ENCODE measurements at regions not wholly inside any gene's neighbourhood (a gene's known extent, or its start where the extent isn't known, plus 50 kb on each side); places are given as distances from the start of the nearest gene placed in this dataset.

- no peak overlapping the region for H3K27ac ChIP-seq (ENCODE audit: low read length)
- ATAC-seq = no peak
- H3K4me3 ChIP-seq (ENCODE audit: low read depth in 2 of 2, low read length in 2 of 2) = no peak overlapping the region
- no peaks in the 10 kb centered on the region for H3K9me3 ChIP-seq (ENCODE audit: control insufficient read depth, insufficient read depth, low read depth, low read length)
- CTCF ChIA-PET = no interaction called here
- intact Hi-C loops (cut with micrococcal nuclease; ENCODE audit: unreplicated experiment) = no loop called here
- H3K36me3 ChIP-seq (ENCODE audit: control insufficient read depth, insufficient read depth, low read length) = no peaks in the 10 kb centered on the region
- POLR2A ChIA-PET = no interaction called here
- H3K4me1 ChIP-seq (ENCODE audit: control insufficient read depth, insufficient read depth, low read length) = no peaks in the 10 kb centered on the region
- DNase-seq (ENCODE audit: low read depth, low spot score) = no peak
- TF ChIP-seq, protein P1, sequence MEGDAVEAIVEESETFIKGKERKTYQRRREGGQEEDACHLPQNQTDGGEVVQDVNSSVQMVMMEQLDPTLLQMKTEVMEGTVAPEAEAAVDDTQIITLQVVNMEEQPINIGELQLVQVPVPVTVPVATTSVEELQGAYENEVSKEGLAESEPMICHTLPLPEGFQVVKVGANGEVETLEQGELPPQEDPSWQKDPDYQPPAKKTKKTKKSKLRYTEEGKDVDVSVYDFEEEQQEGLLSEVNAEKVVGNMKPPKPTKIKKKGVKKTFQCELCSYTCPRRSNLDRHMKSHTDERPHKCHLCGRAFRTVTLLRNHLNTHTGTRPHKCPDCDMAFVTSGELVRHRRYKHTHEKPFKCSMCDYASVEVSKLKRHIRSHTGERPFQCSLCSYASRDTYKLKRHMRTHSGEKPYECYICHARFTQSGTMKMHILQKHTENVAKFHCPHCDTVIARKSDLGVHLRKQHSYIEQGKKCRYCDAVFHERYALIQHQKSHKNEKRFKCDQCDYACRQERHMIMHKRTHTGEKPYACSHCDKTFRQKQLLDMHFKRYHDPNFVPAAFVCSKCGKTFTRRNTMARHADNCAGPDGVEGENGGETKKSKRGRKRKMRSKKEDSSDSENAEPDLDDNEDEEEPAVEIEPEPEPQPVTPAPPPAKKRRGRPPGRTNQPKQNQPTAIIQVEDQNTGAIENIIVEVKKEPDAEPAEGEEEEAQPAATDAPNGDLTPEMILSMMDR (IDR thresholded peaks at IDR 0.05) = no peak
- TF ChIP-seq POLR2AphosphoS5 (IDR thresholded peaks at IDR 0.05; ENCODE audit: low read depth, low read length) = no peak
- no TSS peak for BruUV-seq (replicated peaks)
- in situ Hi-C loops (cut with HindIII; ENCODE audit: low pct_unique_long_range_greater_than_20kb, low sequenced_read_pairs) = no loop called here
- no peaks in the 10 kb centered on the region for H3K27me3 ChIP-seq (ENCODE audit: control insufficient read depth, insufficient read depth, low read length)
Measured at GRCh38 chr22:48047722-48048500, 1285.5 kb downstream of the TBC1D22A start.

GRCh38 chr22:48045369-48045768, 1282.9 kb downstream of the TBC1D22A start:
- intact Hi-C loops (cut with micrococcal nuclease; ENCODE audit: unreplicated experiment) (no loop called here), in situ Hi-C loops (cut with HindIII; ENCODE audit: low pct_unique_long_range_greater_than_20kb, low sequenced_read_pairs) (no loop called here)
- Histone ChIP-seq H3K36me3 (ENCODE audit: control insufficient read depth, insufficient read depth, low read length) (no peaks in the 10 kb centered on the region), H3K27ac (ENCODE audit: low read length) (no peak overlapping the region), H3K4me1 (ENCODE audit: control insufficient read depth, insufficient read depth, low read length) (no peaks in the 10 kb centered on the region), H3K4me3 (ENCODE audit: low read depth in 2 of 2, low read length in 2 of 2) (no peak overlapping the region), H3K9me3 (ENCODE audit: control insufficient read depth, insufficient read depth, low read depth, low read length) (no peaks in the 10 kb centered on the region), H3K27me3 (ENCODE audit: control insufficient read depth, insufficient read depth, low read length) (no peaks in the 10 kb centered on the region)
- POLR2A ChIA-PET = no interaction called here
- CTCF ChIA-PET = no interaction called here
- no TSS peak for BruUV-seq (replicated peaks)
- TF ChIP-seq, protein P2, sequence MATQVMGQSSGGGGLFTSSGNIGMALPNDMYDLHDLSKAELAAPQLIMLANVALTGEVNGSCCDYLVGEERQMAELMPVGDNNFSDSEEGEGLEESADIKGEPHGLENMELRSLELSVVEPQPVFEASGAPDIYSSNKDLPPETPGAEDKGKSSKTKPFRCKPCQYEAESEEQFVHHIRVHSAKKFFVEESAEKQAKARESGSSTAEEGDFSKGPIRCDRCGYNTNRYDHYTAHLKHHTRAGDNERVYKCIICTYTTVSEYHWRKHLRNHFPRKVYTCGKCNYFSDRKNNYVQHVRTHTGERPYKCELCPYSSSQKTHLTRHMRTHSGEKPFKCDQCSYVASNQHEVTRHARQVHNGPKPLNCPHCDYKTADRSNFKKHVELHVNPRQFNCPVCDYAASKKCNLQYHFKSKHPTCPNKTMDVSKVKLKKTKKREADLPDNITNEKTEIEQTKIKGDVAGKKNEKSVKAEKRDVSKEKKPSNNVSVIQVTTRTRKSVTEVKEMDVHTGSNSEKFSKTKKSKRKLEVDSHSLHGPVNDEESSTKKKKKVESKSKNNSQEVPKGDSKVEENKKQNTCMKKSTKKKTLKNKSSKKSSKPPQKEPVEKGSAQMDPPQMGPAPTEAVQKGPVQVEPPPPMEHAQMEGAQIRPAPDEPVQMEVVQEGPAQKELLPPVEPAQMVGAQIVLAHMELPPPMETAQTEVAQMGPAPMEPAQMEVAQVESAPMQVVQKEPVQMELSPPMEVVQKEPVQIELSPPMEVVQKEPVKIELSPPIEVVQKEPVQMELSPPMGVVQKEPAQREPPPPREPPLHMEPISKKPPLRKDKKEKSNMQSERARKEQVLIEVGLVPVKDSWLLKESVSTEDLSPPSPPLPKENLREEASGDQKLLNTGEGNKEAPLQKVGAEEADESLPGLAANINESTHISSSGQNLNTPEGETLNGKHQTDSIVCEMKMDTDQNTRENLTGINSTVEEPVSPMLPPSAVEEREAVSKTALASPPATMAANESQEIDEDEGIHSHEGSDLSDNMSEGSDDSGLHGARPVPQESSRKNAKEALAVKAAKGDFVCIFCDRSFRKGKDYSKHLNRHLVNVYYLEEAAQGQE (IDR thresholded peaks at IDR 0.05; ENCODE audit: insufficient read depth in 1 of 2, low read depth in 2 of 2, low read length in 1 of 2) = no peak
- TF ChIP-seq SIN3A (IDR thresholded peaks at IDR 0.05; ENCODE audit: borderline replicate concordance, insufficient read depth, low read depth, low read length) (no peak), POLR2AphosphoS5 (IDR thresholded peaks at IDR 0.05; ENCODE audit: low read depth, low read length) (no peak), TCF7L2 (IDR thresholded peaks at IDR 0.05; ENCODE audit: low read depth, low read length) (no peak)
- TF ChIP-seq, protein P1 (IDR thresholded peaks at IDR 0.05) = no peak
- ATAC-seq (no peak), DNase-seq (ENCODE audit: low read depth, low spot score) (no peak)

Data from Panc1 (cell line).